ENCODE measurements at regions not wholly inside any gene's neighbourhood (a gene's known extent, or its start where the extent isn't known, plus 50 kb on each side); places are given as distances from the start of the nearest gene placed in this dataset.

DNA sequence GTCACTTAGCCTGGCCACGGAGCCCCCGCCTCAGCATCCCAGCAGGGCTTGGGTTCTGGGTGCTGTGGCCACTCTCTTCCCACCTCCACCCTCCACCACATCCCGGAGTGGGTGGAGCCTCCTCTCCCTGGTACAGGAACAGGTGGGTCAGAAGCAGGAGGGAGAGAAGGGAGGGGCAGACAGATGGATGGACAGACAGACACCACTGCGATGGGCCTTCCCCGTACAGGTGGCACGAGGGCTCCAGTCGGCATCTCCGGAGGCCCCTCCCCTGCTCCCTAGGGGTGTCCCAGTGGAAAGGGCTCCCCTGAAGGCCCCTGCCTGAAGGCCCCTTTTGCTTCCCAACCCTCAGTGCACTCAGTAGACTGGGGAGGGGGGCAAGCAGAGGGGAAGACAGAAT is 96.9 kb upstream of the TARDBP start:
- TF ChIP-seq, protein P1, sequence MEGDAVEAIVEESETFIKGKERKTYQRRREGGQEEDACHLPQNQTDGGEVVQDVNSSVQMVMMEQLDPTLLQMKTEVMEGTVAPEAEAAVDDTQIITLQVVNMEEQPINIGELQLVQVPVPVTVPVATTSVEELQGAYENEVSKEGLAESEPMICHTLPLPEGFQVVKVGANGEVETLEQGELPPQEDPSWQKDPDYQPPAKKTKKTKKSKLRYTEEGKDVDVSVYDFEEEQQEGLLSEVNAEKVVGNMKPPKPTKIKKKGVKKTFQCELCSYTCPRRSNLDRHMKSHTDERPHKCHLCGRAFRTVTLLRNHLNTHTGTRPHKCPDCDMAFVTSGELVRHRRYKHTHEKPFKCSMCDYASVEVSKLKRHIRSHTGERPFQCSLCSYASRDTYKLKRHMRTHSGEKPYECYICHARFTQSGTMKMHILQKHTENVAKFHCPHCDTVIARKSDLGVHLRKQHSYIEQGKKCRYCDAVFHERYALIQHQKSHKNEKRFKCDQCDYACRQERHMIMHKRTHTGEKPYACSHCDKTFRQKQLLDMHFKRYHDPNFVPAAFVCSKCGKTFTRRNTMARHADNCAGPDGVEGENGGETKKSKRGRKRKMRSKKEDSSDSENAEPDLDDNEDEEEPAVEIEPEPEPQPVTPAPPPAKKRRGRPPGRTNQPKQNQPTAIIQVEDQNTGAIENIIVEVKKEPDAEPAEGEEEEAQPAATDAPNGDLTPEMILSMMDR (IDR thresholded peaks at IDR 0.05; ENCODE audit: low read depth, low read length) = no peak

DNA sequence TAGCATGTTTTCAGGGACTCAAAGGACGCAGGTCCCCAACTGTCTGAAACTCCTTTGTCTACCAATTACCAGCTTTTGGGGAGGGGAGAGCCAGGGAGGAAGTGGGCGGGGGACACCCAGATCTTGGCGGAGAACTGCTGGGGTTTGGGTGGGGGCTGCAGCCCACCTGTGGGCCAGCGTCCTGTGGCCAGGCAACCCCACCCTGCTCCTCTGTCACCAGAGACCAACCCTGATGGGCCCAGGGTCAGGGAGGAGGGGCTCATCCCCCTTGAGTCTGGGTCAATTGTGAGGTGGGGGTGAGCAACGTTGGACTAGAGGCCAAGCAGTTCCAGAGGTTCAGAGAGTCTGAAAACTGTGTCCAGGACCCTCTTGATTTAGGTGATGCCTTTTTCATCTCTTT is 96.1 kb upstream of the TARDBP start:
- ChIA-PET POLR2A (no interaction called here), CTCF (no interaction called here)
- Histone ChIP-seq H3K9me3 (ENCODE audit: control insufficient read depth, insufficient read depth, low read length) (no peaks in the 10 kb centered on the region), H3K27ac (ENCODE audit: low read depth, low read length) (no peak overlapping the region), H3K4me3 (ENCODE audit: low read depth, low read length) (no peak overlapping the region), H3K27me3 (ENCODE audit: control insufficient read depth, insufficient read depth, low read length) (peaks cover 31% of the 10 kb centered on the region)
- DNase-seq (ENCODE audit: low read depth, low spot score) = no peak
- TF ChIP-seq, protein P1 (IDR thresholded peaks at IDR 0.05; ENCODE audit: low read depth, low read length) = no peak

More for the DNA sequence above, 96.9 kb upstream of the TARDBP start:
- Histone ChIP-seq H3K9me3 (ENCODE audit: control insufficient read depth, insufficient read depth, low read length) (no peaks in the 10 kb centered on the region), H3K27me3 (ENCODE audit: control insufficient read depth, insufficient read depth, low read length) (peaks cover 36% of the 10 kb centered on the region), H3K27ac (ENCODE audit: low read depth, low read length) (no peak overlapping the region), H3K4me3 (ENCODE audit: low read depth, low read length) (no peak overlapping the region)
- POLR2A ChIA-PET = no interaction called here
- CTCF ChIA-PET = no interaction called here
- no peak for DNase-seq (ENCODE audit: low read depth, low spot score)

DNA sequence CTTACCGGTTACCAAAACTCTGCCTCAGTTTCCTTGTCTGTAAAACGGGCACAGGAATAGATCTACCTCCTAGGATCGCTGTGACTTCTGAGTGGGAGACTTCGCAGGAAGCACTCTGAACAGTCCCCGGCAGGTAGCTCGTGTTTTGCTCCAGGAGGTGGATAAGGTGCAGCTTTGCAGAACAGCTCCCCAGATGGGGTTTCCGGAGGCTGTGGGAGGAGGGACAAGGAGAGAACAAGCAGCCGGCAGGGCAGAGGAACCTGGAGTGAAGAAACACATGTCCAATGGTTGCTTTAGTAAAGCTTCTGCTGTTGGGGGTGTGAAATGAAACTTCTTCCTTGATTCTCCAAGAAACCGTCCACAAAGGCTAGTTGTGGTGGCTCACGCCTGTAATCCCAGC is 95.5 kb upstream of the TARDBP start:
- no peak for DNase-seq (ENCODE audit: low read depth, low spot score)
- Histone ChIP-seq H3K27ac (ENCODE audit: low read depth, low read length) (no peak overlapping the region), H3K4me3 (ENCODE audit: low read depth, low read length) (no peak overlapping the region), H3K27me3 (ENCODE audit: control insufficient read depth, insufficient read depth, low read length) (peaks cover 28% of the 10 kb centered on the region), H3K9me3 (ENCODE audit: control insufficient read depth, insufficient read depth, low read length) (no peaks in the 10 kb centered on the region)
- CTCF ChIA-PET = no interaction called here
- TF ChIP-seq, protein P1 (IDR thresholded peaks at IDR 0.05; ENCODE audit: low read depth, low read length) = no peak
- POLR2A ChIA-PET = no interaction called here

DNA sequence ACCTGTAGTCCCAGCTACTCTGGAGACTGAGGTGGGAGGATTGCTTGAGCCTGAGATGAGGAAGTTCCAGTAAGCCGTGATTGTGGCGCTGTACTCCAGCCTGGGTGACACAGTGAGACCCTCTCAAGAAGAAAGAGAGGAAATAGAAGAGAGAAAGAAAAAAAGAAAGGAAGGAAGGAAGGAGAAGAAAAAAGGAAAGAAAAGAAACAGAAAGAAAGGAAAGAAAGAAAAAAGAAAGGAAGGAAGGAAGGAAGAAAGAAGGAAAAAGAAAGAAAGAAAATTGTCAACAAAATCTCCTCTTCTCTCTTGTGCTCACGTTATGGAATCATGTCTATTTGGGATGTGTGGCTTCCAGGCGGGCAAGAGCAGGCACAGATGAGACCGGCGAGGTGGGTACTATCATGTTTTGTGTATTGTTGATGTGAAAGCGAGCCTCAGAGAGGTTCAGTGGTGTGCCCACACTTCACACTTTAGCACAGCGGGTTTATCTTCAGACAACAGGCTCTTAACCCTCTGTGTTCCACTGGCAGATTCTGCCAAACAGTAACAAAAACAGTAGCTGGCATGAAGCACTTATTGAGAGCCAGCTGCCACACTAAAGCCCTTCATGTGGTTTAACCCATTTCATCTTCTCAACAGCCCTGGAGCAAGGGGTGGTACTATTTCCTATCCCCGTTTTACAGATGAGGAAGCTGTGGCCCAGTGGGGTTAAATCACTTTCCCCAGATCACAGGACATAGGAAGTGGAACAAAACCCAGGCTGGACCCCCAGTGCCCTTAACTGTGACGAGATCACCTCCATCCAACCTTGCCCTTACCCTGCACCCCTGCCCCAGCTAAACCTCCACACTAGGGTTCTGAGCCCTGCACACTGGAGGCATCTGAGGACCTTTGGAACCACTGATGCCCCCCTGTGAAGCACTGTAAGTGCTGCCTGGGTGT is 94.7 kb upstream of the TARDBP start:
- CTCF ChIA-PET = interaction anchor here (0.6 to 1.6 kb wide), 5 partner anchors 8 to 398 kb away, joined by 3 to 11 read pairs (median 6); no protein-coding TSS in a partner anchor
- Histone ChIP-seq H3K4me3 (ENCODE audit: low read depth, low read length) (no peak overlapping the region), H3K9me3 (ENCODE audit: control insufficient read depth, insufficient read depth, low read length) (no peaks in the 10 kb centered on the region), H3K27me3 (ENCODE audit: control insufficient read depth, insufficient read depth, low read length) (peaks cover 24% of the 10 kb centered on the region), H3K27ac (ENCODE audit: low read depth, low read length) (no peak overlapping the region)
- POLR2A ChIA-PET = no interaction called here
- TF ChIP-seq, protein P1 (IDR thresholded peaks at IDR 0.05; ENCODE audit: low read depth, low read length) = no peak
- DNase-seq (ENCODE audit: low read depth, low spot score) = no peak

DNA sequence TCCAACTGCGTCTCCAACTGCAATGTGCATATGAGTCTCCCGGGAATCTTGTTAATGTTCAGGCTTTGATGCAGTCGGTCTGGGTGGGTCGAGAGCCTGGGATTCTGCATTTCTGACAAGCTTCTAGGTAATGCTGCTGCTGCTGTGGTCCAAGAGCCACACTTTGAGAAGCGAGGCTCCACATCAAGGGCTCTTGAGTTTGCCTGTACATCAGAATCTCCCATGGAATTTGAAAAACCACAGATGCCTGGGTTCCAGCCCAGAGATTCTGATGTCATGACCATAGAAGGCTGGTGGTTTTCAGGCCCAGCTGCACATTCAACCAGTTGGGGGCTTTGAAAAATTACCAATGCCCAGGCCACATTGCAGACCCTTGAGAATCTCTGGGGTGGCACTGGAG is 93.9 kb upstream of the TARDBP start:
- Histone ChIP-seq H3K4me3 (ENCODE audit: low read depth, low read length) (no peak overlapping the region), H3K9me3 (ENCODE audit: control insufficient read depth, insufficient read depth, low read length) (no peaks in the 10 kb centered on the region), H3K27ac (ENCODE audit: low read depth, low read length) (no peak overlapping the region), H3K27me3 (ENCODE audit: control insufficient read depth, insufficient read depth, low read length) (peaks cover 22% of the 10 kb centered on the region)
- ChIA-PET CTCF (interaction anchor here (0.6 to 1.6 kb wide), 5 partner anchors 9 to 399 kb away, joined by 3 to 11 read pairs (median 6); no protein-coding TSS in a partner anchor), POLR2A (interaction anchor here (0.6 kb wide), 1 partner anchor 189 kb away, joined by 8 read pairs; no protein-coding TSS in a partner anchor)
- peak; percentile 8 for DNase-seq (ENCODE audit: low read depth, low spot score)
- TF ChIP-seq, protein P1 (IDR thresholded peaks at IDR 0.05; ENCODE audit: low read depth, low read length) = no peak
